ENCODE measurements at regions not wholly inside any gene's neighbourhood (a gene's known extent, or its start where the extent isn't known, plus 50 kb on each side); places are given as distances from the start of the nearest gene placed in this dataset. TPM values are rescaled to one million over a fixed set of nuclear protein-coding genes. Genes with fewer than 3 reads are reported as not detected.

Small RNA genes in the stretch of these regions (small RNA-seq; reads per million reads assigned to genes)
- gene KSR1P1, result not detected

All from skeletal muscle satellite cell (primary cell).